ENCODE measurements at regions not wholly inside any gene's neighbourhood (a gene's known extent, or its start where the extent isn't known, plus 50 kb on each side); places are given as distances from the start of the nearest gene placed in this dataset.

DNA sequence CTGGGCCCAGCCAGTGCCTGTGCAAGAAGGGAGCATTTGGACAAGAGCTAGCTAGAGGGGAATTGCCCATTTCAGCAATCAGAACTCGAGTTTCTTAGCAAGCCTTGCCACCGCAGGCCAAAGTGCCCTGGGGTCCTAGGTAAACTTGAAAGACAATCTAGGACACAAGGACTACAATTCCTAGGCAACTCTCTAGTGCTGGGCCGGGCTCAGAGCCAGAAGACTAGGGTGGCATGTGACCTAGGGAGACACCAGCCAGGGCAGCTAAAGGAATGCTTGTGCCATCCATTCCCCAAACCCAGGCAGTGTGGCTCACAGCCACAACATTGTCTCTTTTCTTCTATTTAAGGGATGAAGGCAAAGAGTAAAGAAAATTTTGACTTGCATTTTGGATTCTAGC, 205.0 kb downstream of the BMP4 start:
- no peak overlapping the region for H3K27ac Mint-ChIP-seq
- no peak for DNase-seq
- Histone ChIP-seq H3K9ac (ENCODE audit: insufficient read depth, low read length, poor library complexity, severe bottlenecking) (no peak overlapping the region), H3K9me3 (replicated peaks in 1 of 2; ENCODE audit: control insufficient read depth in 1 of 2, insufficient read depth in 1 of 2, low read length in 2 of 2) (peaks cover 4 to 13% of the 10 kb centered on the region in 2 donors), H3K4me2 (replicated peaks; ENCODE audit: extremely low read depth, low read length, poor library complexity, severe bottlenecking) (no peak overlapping the region), H3K79me2 (ENCODE audit: insufficient read depth, low read length) (no peaks in the 10 kb centered on the region), H3K4me3 (replicated peaks in 1 of 3; ENCODE audit: low read depth in 2 of 3, low read length in 3 of 3) (no peak overlapping the region), H3K4me1 (ENCODE audit: control insufficient read depth in 1 of 2, insufficient read depth in 2 of 2, low read length in 2 of 2) (no peaks in the 10 kb centered on the region), H3K27me3 (ENCODE audit: control insufficient read depth in 2 of 2, insufficient read depth in 2 of 2, low read length in 2 of 2) (no peaks in the 10 kb centered on the region), H4K20me1 (ENCODE audit: insufficient read depth, low read length) (no peaks in the 10 kb centered on the region), H3K36me3 (replicated peaks in 1 of 2; ENCODE audit: control insufficient read depth in 1 of 2, insufficient read depth in 2 of 2, low read length in 2 of 2) (no peaks in the 10 kb centered on the region), H2AFZ (ENCODE audit: insufficient read depth, low read depth, low read length, poor library complexity, severe bottlenecking) (no peak overlapping the region), H3K27ac (ENCODE audit: low read depth in 1 of 2, low read length in 2 of 2) (no peak overlapping the region)
- 89% methylated on average over 3 of the region's 3 CpGs for WGBS (ENCODE audit: insufficient coverage)
- H3K9me3 Mint-ChIP-seq: peaks cover 0 to 15% (median 7%) of the 10 kb centered on the region in 7 donors
- peaks cover 0 to 2% (median 0%) of the 10 kb centered on the region in 3 donors for H3K27me3 Mint-ChIP-seq (ENCODE audit: low read depth in 3 of 3)
- intact Hi-C loops (cut with micrococcal nuclease): no loop called here
- H3K4me3 Mint-ChIP-seq: no peak overlapping the region
- TF ChIP-seq, protein P1, sequence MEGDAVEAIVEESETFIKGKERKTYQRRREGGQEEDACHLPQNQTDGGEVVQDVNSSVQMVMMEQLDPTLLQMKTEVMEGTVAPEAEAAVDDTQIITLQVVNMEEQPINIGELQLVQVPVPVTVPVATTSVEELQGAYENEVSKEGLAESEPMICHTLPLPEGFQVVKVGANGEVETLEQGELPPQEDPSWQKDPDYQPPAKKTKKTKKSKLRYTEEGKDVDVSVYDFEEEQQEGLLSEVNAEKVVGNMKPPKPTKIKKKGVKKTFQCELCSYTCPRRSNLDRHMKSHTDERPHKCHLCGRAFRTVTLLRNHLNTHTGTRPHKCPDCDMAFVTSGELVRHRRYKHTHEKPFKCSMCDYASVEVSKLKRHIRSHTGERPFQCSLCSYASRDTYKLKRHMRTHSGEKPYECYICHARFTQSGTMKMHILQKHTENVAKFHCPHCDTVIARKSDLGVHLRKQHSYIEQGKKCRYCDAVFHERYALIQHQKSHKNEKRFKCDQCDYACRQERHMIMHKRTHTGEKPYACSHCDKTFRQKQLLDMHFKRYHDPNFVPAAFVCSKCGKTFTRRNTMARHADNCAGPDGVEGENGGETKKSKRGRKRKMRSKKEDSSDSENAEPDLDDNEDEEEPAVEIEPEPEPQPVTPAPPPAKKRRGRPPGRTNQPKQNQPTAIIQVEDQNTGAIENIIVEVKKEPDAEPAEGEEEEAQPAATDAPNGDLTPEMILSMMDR (IDR thresholded peaks at IDR 0.05): no peak
- no peaks in the 10 kb centered on the region for H3K4me1 Mint-ChIP-seq
- no peaks in the 10 kb centered on the region for H3K36me3 Mint-ChIP-seq

DNA sequence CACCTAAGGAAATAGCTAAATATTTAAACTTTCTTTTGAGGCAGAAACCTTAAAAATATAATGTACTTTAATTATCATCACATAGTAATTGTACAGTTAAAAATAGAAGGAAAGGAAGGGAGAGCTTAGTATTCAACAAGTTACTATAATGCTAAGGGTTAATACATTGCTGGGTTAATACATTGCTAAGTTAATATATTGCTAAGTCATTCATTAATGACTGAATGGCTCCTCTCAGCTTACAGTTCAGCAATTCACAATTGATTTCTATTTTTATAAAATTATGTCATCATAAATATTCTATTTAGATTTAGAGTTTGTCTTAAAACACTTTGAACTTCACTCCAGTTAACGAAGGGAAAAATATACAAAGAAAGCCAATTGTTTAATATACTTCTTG, 207.9 kb downstream of the BMP4 start:
- Histone ChIP-seq H3K4me1 (ENCODE audit: control insufficient read depth in 1 of 2, insufficient read depth in 2 of 2, low read length in 2 of 2) (no peaks in the 10 kb centered on the region), H3K27ac (ENCODE audit: low read depth in 1 of 2, low read length in 2 of 2) (no peak overlapping the region), H2AFZ (ENCODE audit: insufficient read depth, low read depth, low read length, poor library complexity, severe bottlenecking) (no peak overlapping the region), H3K9me3 (replicated peaks in 1 of 2; ENCODE audit: control insufficient read depth in 1 of 2, insufficient read depth in 1 of 2, low read length in 2 of 2) (peaks cover 4 to 11% of the 10 kb centered on the region in 2 donors), H3K4me2 (replicated peaks; ENCODE audit: extremely low read depth, low read length, poor library complexity, severe bottlenecking) (no peak overlapping the region), H4K20me1 (ENCODE audit: insufficient read depth, low read length) (no peaks in the 10 kb centered on the region), H3K4me3 (replicated peaks in 1 of 3; ENCODE audit: low read depth in 2 of 3, low read length in 3 of 3) (no peak overlapping the region), H3K9ac (ENCODE audit: insufficient read depth, low read length, poor library complexity, severe bottlenecking) (no peak overlapping the region), H3K36me3 (replicated peaks in 1 of 2; ENCODE audit: control insufficient read depth in 1 of 2, insufficient read depth in 2 of 2, low read length in 2 of 2) (no peaks in the 10 kb centered on the region), H3K27me3 (ENCODE audit: control insufficient read depth in 2 of 2, insufficient read depth in 2 of 2, low read length in 2 of 2) (no peaks in the 10 kb centered on the region), H3K79me2 (ENCODE audit: insufficient read depth, low read length) (no peaks in the 10 kb centered on the region)
- intact Hi-C loops (cut with micrococcal nuclease): no loop called here
- Mint-ChIP-seq H3K27ac (no peak overlapping the region), H3K36me3 (no peaks in the 10 kb centered on the region), H3K4me3 (no peak overlapping the region), H3K27me3 (ENCODE audit: low read depth in 3 of 3) (no peaks in the 10 kb centered on the region), H3K4me1 (no peaks in the 10 kb centered on the region), H3K9me3 (peaks cover 0 to 12% (median 4%) of the 10 kb centered on the region in 7 donors)
- TF ChIP-seq, protein P1 (IDR thresholded peaks at IDR 0.05): no peak
- no peak for DNase-seq
- no CpG with 5 or more reads among the region's 1 CpG for WGBS (ENCODE audit: insufficient coverage)

All from CD14-positive monocyte (primary cell).